ENCODE measurements at regions not wholly inside any gene's neighbourhood (a gene's known extent, or its start where the extent isn't known, plus 50 kb on each side); places are given as distances from the start of the nearest gene placed in this dataset.

- no peak for DNase-seq (ENCODE audit: low read depth in 2 of 2)
Observed at GRCh38 chr14:34218881-34219280, 243.2 kb downstream of the SPTSSA start.

GRCh38 chr14:34214961-34215360 lies 247.1 kb downstream of the SPTSSA start:
- DNase-seq (ENCODE audit: low read depth in 2 of 2): no peak

GRCh38 chr14:34213332-34213731 lies 248.7 kb downstream of the SPTSSA start:
- no peak for DNase-seq (ENCODE audit: low read depth in 2 of 2)

- no peak for DNase-seq (ENCODE audit: low read depth in 2 of 2)
Observed at GRCh38 chr14:34212172-34212929, 249.7 kb downstream of the SPTSSA start.

GRCh38 chr14:34211732-34212131 lies 250.3 kb downstream of the SPTSSA start:
- no peak for DNase-seq (ENCODE audit: low read depth in 2 of 2)

GRCh38 chr14:34208532-34208931 lies 253.5 kb downstream of the SPTSSA start:
- DNase-seq (ENCODE audit: low read depth in 2 of 2): no peak

GRCh38 chr14:34205799-34206198 lies 254.9 kb upstream of the EGLN3 start:
- no peak for DNase-seq (ENCODE audit: low read depth in 2 of 2)

GRCh38 chr14:34204774-34205173 lies 253.9 kb upstream of the EGLN3 start:
- no peak for DNase-seq (ENCODE audit: low read depth in 2 of 2)

GRCh38 chr14:34203251-34203722 lies 252.4 kb upstream of the EGLN3 start:
- no peak for DNase-seq (ENCODE audit: low read depth in 2 of 2)

GRCh38 chr14:34201909-34202637 lies 251.2 kb upstream of the EGLN3 start:
- DNase-seq (ENCODE audit: low read depth in 2 of 2): no peak

- DNase-seq (ENCODE audit: low read depth in 2 of 2): no peak
Observed at GRCh38 chr14:34199585-34199984, 248.7 kb upstream of the EGLN3 start.

- no peak for DNase-seq (ENCODE audit: low read depth in 2 of 2)
Observed at GRCh38 chr14:34198096-34198495, 247.2 kb upstream of the EGLN3 start.

GRCh38 chr14:34195964-34196363 lies 245.1 kb upstream of the EGLN3 start:
- DNase-seq (ENCODE audit: low read depth in 2 of 2): no peak

- DNase-seq (ENCODE audit: low read depth in 2 of 2): no peak
Observed at GRCh38 chr14:34190717-34191116, 239.8 kb upstream of the EGLN3 start.

GRCh38 chr14:34189866-34190265 lies 239.0 kb upstream of the EGLN3 start:
- DNase-seq (ENCODE audit: low read depth in 2 of 2): no peak

GRCh38 chr14:34187519-34188044 lies 236.7 kb upstream of the EGLN3 start:
- DNase-seq (ENCODE audit: low read depth in 2 of 2): no peak

GRCh38 chr14:34187061-34187460 lies 236.2 kb upstream of the EGLN3 start:
- no peak for DNase-seq (ENCODE audit: low read depth in 2 of 2)

GRCh38 chr14:34184126-34184525 lies 233.3 kb upstream of the EGLN3 start:
- no peak for DNase-seq (ENCODE audit: low read depth in 2 of 2)

- DNase-seq (ENCODE audit: low read depth in 2 of 2): no peak
Observed at GRCh38 chr14:34183478-34183877, 232.6 kb upstream of the EGLN3 start.

- DNase-seq (ENCODE audit: low read depth in 2 of 2): no peak
Observed at GRCh38 chr14:34181338-34181737, 230.5 kb upstream of the EGLN3 start.

GRCh38 chr14:34180869-34181268 lies 230.0 kb upstream of the EGLN3 start:
- no peak for DNase-seq (ENCODE audit: low read depth in 2 of 2)

GRCh38 chr14:34180434-34180833 lies 229.6 kb upstream of the EGLN3 start:
- no peak for DNase-seq (ENCODE audit: low read depth in 2 of 2)

- DNase-seq (ENCODE audit: low read depth in 2 of 2): no peak
Observed at GRCh38 chr14:34179727-34180126, 228.9 kb upstream of the EGLN3 start.
